ENCODE measurements at regions not wholly inside any gene's neighbourhood (a gene's known extent, or its start where the extent isn't known, plus 50 kb on each side); places are given as distances from the start of the nearest gene placed in this dataset.

DNA sequence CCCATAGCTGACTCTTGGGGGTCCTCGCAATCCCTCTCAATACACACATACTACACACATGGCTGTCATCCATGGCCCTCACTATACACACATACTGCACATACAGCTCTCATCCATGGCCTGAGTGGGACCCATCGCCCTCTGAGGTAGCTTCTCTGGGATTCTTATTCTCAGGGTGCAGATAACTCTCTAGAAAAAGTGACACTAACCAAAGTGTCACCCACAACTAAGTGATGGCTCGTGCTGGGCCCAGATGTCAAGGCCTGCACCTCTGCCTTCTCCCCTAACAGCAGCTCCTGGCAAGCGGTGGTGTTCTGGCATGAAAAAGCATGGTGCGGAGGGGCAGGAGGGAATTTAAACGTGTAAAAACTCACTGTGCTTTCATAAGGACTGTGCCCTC is 62.7 kb upstream of the ZPBP start:
- TF ChIP-seq SATB2 (CRISPR knock-in tag; IDR thresholded peaks at IDR 0.05) (no peak), CHD2 (IDR thresholded peaks at IDR 0.05; ENCODE audit: low read depth, low read length) (no peak), JUND (CRISPR knock-in tag; IDR thresholded peaks at IDR 0.05) (no peak), SKI (IDR thresholded peaks at IDR 0.05; ENCODE audit: partially characterized antibody) (no peak), TCF7L2 (IDR thresholded peaks at IDR 0.05; ENCODE audit: low read depth, low read length) (no peak), ZFP1 (CRISPR knock-in tag; IDR thresholded peaks at IDR 0.05) (no peak), POLR2A (IDR thresholded peaks at IDR 0.05; ENCODE audit: insufficient read depth in 1 of 2, low read depth in 2 of 2, low read length in 2 of 2) (no peak), MYC (CRISPR knock-in tag; IDR thresholded peaks at IDR 0.05; ENCODE audit: borderline replicate concordance) (no peak)
- TF ChIP-seq, protein P1, sequence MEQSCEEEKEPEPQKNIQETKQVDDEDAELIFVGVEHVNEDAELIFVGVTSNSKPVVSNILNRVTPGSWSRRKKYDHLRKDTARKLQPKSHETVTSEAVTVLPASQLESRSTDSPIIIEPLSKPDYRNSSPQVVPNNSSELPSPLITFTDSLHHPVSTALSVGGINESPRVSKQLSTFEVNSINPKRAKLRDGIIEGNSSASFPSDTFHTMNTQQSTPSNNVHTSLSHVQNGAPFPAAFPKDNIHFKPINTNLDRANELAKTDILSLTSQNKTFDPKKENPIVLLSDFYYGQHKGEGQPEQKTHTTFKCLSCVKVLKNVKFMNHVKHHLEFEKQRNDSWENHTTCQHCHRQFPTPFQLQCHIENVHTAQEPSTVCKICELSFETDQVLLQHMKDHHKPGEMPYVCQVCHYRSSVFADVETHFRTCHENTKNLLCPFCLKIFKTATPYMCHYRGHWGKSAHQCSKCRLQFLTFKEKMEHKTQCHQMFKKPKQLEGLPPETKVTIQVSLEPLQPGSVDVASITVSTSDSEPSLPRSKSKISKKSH (CRISPR knock-in tag; IDR thresholded peaks at IDR 0.05; ENCODE audit: borderline replicate concordance) = no peak
- TF ChIP-seq, protein P2, sequence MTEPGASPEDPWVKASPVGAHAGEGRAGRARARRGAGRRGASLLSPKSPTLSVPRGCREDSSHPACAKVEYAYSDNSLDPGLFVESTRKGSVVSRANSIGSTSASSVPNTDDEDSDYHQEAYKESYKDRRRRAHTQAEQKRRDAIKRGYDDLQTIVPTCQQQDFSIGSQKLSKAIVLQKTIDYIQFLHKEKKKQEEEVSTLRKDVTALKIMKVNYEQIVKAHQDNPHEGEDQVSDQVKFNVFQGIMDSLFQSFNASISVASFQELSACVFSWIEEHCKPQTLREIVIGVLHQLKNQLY (CRISPR knock-in tag; IDR thresholded peaks at IDR 0.05) = no peak
- TF ChIP-seq, protein P3, sequence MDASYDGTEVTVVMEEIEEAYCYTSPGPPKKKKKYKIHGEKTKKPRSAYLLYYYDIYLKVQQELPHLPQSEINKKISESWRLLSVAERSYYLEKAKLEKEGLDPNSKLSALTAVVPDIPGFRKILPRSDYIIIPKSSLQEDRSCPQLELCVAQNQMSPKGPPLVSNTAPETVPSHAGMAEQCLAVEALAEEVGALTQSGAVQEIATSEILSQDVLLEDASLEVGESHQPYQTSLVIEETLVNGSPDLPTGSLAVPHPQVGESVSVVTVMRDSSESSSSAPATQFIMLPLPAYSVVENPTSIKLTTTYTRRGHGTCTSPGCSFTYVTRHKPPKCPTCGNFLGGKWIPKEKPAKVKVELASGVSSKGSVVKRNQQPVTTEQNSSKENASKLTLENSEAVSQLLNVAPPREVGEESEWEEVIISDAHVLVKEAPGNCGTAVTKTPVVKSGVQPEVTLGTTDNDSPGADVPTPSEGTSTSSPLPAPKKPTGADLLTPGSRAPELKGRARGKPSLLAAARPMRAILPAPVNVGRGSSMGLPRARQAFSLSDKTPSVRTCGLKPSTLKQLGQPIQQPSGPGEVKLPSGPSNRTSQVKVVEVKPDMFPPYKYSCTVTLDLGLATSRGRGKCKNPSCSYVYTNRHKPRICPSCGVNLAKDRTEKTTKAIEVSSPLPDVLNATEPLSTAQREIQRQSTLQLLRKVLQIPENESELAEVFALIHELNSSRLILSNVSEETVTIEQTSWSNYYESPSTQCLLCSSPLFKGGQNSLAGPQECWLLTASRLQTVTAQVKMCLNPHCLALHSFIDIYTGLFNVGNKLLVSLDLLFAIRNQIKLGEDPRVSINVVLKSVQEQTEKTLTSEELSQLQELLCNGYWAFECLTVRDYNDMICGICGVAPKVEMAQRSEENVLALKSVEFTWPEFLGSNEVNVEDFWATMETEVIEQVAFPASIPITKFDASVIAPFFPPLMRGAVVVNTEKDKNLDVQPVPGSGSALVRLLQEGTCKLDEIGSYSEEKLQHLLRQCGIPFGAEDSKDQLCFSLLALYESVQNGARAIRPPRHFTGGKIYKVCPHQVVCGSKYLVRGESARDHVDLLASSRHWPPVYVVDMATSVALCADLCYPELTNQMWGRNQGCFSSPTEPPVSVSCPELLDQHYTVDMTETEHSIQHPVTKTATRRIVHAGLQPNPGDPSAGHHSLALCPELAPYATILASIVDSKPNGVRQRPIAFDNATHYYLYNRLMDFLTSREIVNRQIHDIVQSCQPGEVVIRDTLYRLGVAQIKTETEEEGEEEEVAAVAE (CRISPR knock-in tag; IDR thresholded peaks at IDR 0.05; ENCODE audit: borderline replicate concordance) = no peak
